BE2C (cell line): ENCODE measurements at regions not wholly inside any gene's neighbourhood (a gene's known extent, or its start where the extent isn't known, plus 50 kb on each side); places are given as distances from the start of the nearest gene placed in this dataset.

Source experiments
- DNase-seq: peaks from one replicate; pipeline ENCODE4 v3.0.0-alpha.2; 2020
- H3K27me3 ChIP-seq: fragments of 250-450 bp; sonication (Bioruptor Pico); 2 replicates; pipeline ENCODE4 v1.5.1; 2020; ENCODE audit warnings: mild to moderate bottlenecking
- H3K36me3 ChIP-seq: fragments of 250-450 bp; sonication (Bioruptor Pico); 2 replicates; pipeline ENCODE4 v1.5.1; 2020; ENCODE audit warnings: mild to moderate bottlenecking
- H3K4me1 ChIP-seq: fragments of 250-450 bp; sonication (Bioruptor Pico); 2 replicates; pipeline ENCODE4 v1.5.1; 2020
- H3K4me3 ChIP-seq: 2 replicates; pipeline ENCODE4 v1.5.1; 2011; ENCODE audit warnings: low read depth, low read length
- H3K9me3 ChIP-seq: fragments of 250-450 bp; sonication (Bioruptor Pico); 2 replicates; pipeline ENCODE4 v1.5.1; 2020
- CTCF ChIP-seq: IDR thresholded peaks from 2 replicates; pipeline ENCODE4 v1.5.1; 2012; ENCODE audit warnings: mild to moderate bottlenecking, low read depth, low read length

DNA sequence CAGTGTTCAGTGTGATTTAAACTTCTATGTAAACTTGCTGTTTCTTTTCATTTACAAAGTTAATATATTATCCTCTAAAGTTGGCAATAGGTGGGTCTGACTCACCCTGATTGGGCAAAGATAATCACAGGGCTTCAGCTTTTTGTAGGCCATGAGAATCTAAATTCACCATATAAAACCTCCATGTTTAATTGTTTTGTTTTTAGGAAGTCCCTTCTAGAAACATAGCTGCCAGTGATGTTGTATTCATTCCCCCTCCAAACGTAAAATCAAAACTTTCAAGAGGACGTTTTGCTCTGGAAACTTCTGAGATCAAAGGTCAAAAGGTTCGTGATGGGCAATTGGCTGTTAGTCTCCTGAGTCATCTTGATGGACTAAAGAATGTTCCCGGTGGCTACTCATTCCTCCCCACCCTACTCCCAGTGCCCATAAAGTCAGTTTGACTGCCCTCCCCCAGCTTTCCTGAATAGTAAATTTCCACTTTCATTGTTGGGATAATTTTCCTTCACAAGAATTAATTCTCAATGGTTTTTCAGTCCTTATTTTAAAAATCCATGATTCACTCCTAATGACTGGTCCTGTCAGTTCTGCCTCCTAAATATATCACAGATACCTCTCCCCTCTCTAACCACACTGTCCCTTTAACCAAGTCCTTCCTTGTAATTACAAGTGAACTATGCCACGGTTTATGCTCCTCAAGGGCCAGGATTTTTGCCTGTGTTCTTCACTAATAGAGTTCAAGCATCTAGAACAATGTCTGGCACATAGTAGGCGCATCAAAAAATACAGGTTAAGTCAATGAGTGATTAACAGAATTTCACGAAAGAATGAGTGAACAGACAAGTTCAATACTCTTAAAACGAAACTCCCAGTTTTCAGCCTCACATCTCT, 164.4 kb upstream of the VRK2 start:
- Histone ChIP-seq H3K4me3 (peak overlapping the region; percentile 16; the same call in 1 of the 2 replicates), H3K4me1 (no peaks in the 10 kb centered on the region), H3K9me3 (no peaks in the 10 kb centered on the region), H3K36me3 (no peaks in the 10 kb centered on the region), H3K27me3 (no peaks in the 10 kb centered on the region)
- DNase-seq: no peak
- TF ChIP-seq CTCF: no peak

DNA sequence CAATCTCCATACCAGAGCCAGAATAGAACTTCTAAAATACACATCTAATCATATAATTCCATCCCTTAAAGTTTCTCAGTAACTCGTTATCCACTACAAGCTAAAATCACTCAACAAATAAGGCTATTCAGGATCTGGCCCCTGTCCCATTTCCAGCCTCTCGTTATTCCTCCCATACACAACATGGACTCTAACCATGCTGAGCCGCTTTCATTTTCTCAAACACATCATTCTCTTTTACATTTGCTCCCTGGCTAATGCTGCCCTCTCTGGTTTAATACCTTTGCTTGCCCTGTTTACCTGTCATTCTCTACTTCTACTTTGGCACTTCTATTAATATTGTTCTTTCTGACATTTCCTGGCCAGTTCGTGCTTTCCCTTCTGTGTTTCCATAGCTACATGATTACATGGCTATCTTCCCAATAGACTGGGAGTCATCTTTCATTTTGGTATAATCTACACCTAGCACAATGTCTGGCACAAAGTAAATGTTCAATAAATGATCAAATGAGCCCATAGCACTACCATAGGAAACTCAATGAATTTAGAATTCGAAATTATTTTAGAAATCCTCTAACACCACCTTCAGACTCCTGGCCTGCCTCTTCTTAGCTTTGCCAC, 163.6 kb upstream of the VRK2 start:
- H3K4me1 ChIP-seq: no peaks in the 10 kb centered on the region

GRCh38 chr2:57884281-57884680, 162.3 kb upstream of the VRK2 start:
- H3K4me3 ChIP-seq: no peak overlapping the region
- no peak for TF ChIP-seq CTCF

More for the DNA sequence above, 163.6 kb upstream of the VRK2 start:
- DNase-seq: no peak
- H3K9me3 ChIP-seq: no peaks in the 10 kb centered on the region
- H3K4me3 ChIP-seq: peak overlapping the region; percentile 16; the same call in 1 of the 2 replicates
- TF ChIP-seq CTCF: no peak
- H3K36me3 ChIP-seq: no peaks in the 10 kb centered on the region
- no peaks in the 10 kb centered on the region for H3K27me3 ChIP-seq

DNA sequence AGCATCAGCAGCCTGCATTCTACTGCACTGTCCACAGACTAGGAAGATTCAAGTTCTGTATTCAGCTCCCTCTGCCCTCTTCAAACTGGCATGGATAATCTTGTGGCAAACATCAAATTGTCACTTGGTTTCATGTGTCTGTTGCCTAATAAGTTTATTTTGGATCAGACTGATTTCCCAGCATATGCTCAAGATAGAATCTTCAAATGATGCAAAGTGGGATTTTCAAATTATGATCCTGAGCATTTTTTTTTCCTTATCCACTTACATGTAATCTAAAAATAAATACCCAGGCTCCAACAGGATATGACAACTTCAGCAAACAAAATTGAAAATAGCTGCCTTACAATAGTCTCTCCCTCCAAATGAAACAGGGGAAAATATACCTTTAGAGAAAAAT, 160.9 kb upstream of the VRK2 start:
- Histone ChIP-seq H3K27me3 (no peaks in the 10 kb centered on the region), H3K4me3 (no peak overlapping the region), H3K9me3 (no peaks in the 10 kb centered on the region), H3K36me3 (no peaks in the 10 kb centered on the region), H3K4me1 (no peaks in the 10 kb centered on the region)
- no peak for TF ChIP-seq CTCF
- DNase-seq: no peak

More at GRCh38 chr2:57884281-57884680, 162.3 kb upstream of the VRK2 start:
- Histone ChIP-seq H3K4me1 (no peaks in the 10 kb centered on the region), H3K36me3 (no peaks in the 10 kb centered on the region), H3K9me3 (no peaks in the 10 kb centered on the region), H3K27me3 (no peaks in the 10 kb centered on the region)
- DNase-seq: no peak

GRCh38 chr2:57886161-57886786, 160.3 kb upstream of the VRK2 start:
- no peak for DNase-seq
- Histone ChIP-seq H3K4me3 (no peak overlapping the region), H3K4me1 (no peaks in the 10 kb centered on the region), H3K27me3 (no peaks in the 10 kb centered on the region), H3K36me3 (no peaks in the 10 kb centered on the region), H3K9me3 (no peaks in the 10 kb centered on the region)
- no peak for TF ChIP-seq CTCF
